H1 (cell line): ENCODE measurements at regions not wholly inside any gene's neighbourhood (a gene's known extent, or its start where the extent isn't known, plus 50 kb on each side); places are given as distances from the start of the nearest gene placed in this dataset.

Source experiments
- CTCF ChIA-PET: fragments of 300-600 bp; sonication (Branson Sonifier 250); formaldehyde crosslinking; loops from one replicate; lab custom pipeline; 2021; ENCODE audit not compliant: partially characterized antibody; lab: Charles Lee
- POLR2A ChIA-PET: fragments of 300-600 bp; sonication (Branson Sonifier 250); formaldehyde crosslinking; loops from one replicate; lab custom pipeline; 2021; ENCODE audit warnings: inconsistent platforms; ENCODE audit not compliant: partially characterized antibody; lab: Charles Lee
- DNase-seq, 2 experiments: peaks; one replicate each; pipeline versions ENCODE4 v3.0.0 to v3.0.0-alpha.2; 2010 to 2022; ENCODE audit warnings: low spot score in 2 of 2, low read depth in 1 of 2, mixed read lengths in 1 of 2
- FAIRE-seq: peaks from 2 replicates; lab custom pipeline; 2011; peaks lifted over from hg19 to GRCh38; lab: Jason Lieb, UNC
- H2AFZ ChIP-seq: 2 replicates; pipeline ENCODE4 v1.8.1; 2012; ENCODE audit warnings: low read length, inconsistent platforms
- H2AK5ac ChIP-seq: 2 replicates; pipeline ENCODE4 v1.6.1; 2013; ENCODE audit warnings: low read depth, low read length
- H2BK120ac ChIP-seq: replicated peaks from 2 replicates; pipeline ENCODE3; 2013; ENCODE audit warnings: low read depth, low read length, inconsistent platforms
- H2BK12ac ChIP-seq: 2 replicates; pipeline ENCODE4 v1.6.1; 2013; ENCODE audit warnings: low read depth, low read length
- H2BK15ac ChIP-seq: 2 replicates; pipeline ENCODE4 v1.6.1; 2013; ENCODE audit warnings: low read length
- H2BK20ac ChIP-seq: 2 replicates; pipeline ENCODE4 v1.6.1; 2013; ENCODE audit warnings: low read length
- H2BK5ac ChIP-seq: 2 replicates; pipeline ENCODE4 v1.6.1; 2013; ENCODE audit warnings: low read depth, low read length
- H3K14ac ChIP-seq: 2 replicates; pipeline ENCODE4 v1.6.1; 2013; ENCODE audit warnings: inconsistent platforms; ENCODE audit not compliant: insufficient read length
- H3K18ac ChIP-seq: 2 replicates; pipeline ENCODE4 v1.6.1; 2013; ENCODE audit warnings: low read length; ENCODE audit errors: extremely low read depth
- H3K23ac ChIP-seq: 2 replicates; pipeline ENCODE4 v1.6.1; 2013; ENCODE audit warnings: inconsistent platforms; ENCODE audit not compliant: insufficient read length
- H3K23me2 ChIP-seq: 2 replicates; pipeline ENCODE4 v1.6.1; 2013; ENCODE audit warnings: low read depth, low read length
- H3K27ac ChIP-seq: 2 replicates; pipeline ENCODE4 v1.6.1; 2011; ENCODE audit warnings: low read depth, low read length, inconsistent platforms
- H3K27me3 ChIP-seq, 4 experiments: replicated peaks in 1 of 4; 1 replicate in 1 of 4; 2 replicates in 3 of 4; pipeline versions ENCODE4 v1.6.1 to v1.8.1; 2011 to 2013; ENCODE audit warnings: low read length in 3 of 4, mild to moderate bottlenecking in 3 of 4, inconsistent platforms in 2 of 4, mixed read lengths in 2 of 4, moderate library complexity in 1 of 4; ENCODE audit not compliant: control insufficient read depth in 3 of 4, insufficient read depth in 3 of 4; ENCODE audit errors: extremely low read depth in 1 of 4
- H3K36me3 ChIP-seq, 4 experiments: 2 replicates each; pipeline versions ENCODE4 v1.6.1 to v1.8.1; 2011 to 2013; ENCODE audit warnings: mild to moderate bottlenecking in 4 of 4, low read length in 3 of 4, moderate library complexity in 2 of 4, control low read depth in 1 of 4, inconsistent platforms in 1 of 4; ENCODE audit not compliant: insufficient read depth in 4 of 4, control insufficient read depth in 2 of 4
- H3K4ac ChIP-seq: replicated peaks from 2 replicates; pipeline ENCODE3; 2013; ENCODE audit warnings: low read length, low read depth, mixed read lengths, inconsistent platforms; ENCODE audit not compliant: insufficient read length
- H3K4me1 ChIP-seq, 4 experiments: replicated peaks in 1 of 4; 1 replicate in 1 of 4; 2 replicates in 3 of 4; pipeline versions ENCODE4 v1.6.1 to v1.8.1; 2011 to 2013; ENCODE audit warnings: low read length in 3 of 4, inconsistent platforms in 2 of 4, mixed read lengths in 1 of 4; ENCODE audit not compliant: insufficient read depth in 4 of 4, control insufficient read depth in 3 of 4
- H3K4me2 ChIP-seq, 2 experiments: 2 replicates each; pipeline versions ENCODE4 v1.6.1 to v1.8.1; 2011 to 2013; ENCODE audit warnings: low read depth in 2 of 2, low read length in 2 of 2, control low read depth in 1 of 2, inconsistent platforms in 1 of 2, mild to moderate bottlenecking in 1 of 2; ENCODE audit not compliant: insufficient read depth in 1 of 2
- H3K4me3 ChIP-seq, 4 experiments: fragments of 200-600, 300-600 bp in 1 of 4; sonication (generic), shearing (Covaris generic), sonication (Bioruptor Twin) in 1 of 4; 2 replicates each; pipeline versions ENCODE4 v1.5.1 to v1.8.1; 2011 to 2016; ENCODE audit warnings: low read length in 4 of 4, low read depth in 3 of 4, control low read depth in 2 of 4, inconsistent platforms in 2 of 4, mild to moderate bottlenecking in 2 of 4, mixed read lengths in 1 of 4, moderate library complexity in 1 of 4; ENCODE audit not compliant: insufficient read depth in 2 of 4; ENCODE audit errors: extremely low read depth in 1 of 4
- H3K56ac ChIP-seq: replicated peaks from 2 replicates; pipeline ENCODE3; 2013; ENCODE audit warnings: low read depth, mild to moderate bottlenecking, mixed read lengths, low read length, inconsistent platforms; ENCODE audit not compliant: insufficient read length
- H3K79me1 ChIP-seq: 2 replicates; pipeline ENCODE4 v1.6.1; 2013; ENCODE audit warnings: low read depth, low read length, control low read depth
- H3K79me2 ChIP-seq, 2 experiments: 2 replicates each; pipeline versions ENCODE4 v1.6.1 to v1.8.1; 2012 to 2013; ENCODE audit warnings: low read length in 2 of 2, mild to moderate bottlenecking in 2 of 2, inconsistent platforms in 1 of 2; ENCODE audit not compliant: insufficient read depth in 2 of 2, control insufficient read depth in 1 of 2
- H3K9ac ChIP-seq, 4 experiments: replicated peaks in 1 of 4; 1 replicate in 1 of 4; 2 replicates in 3 of 4; pipeline versions ENCODE4 v1.6.1 to v1.8.1; 2011 to 2013; ENCODE audit warnings: low read depth in 3 of 4, low read length in 3 of 4, control low read depth in 2 of 4, mild to moderate bottlenecking in 2 of 4, moderate library complexity in 2 of 4, inconsistent platforms in 1 of 4; ENCODE audit errors: extremely low read depth in 1 of 4
- H3K9me3 ChIP-seq, 2 experiments: 2 replicates each; pipeline versions ENCODE4 v1.6.1 to v1.8.1; 2012 to 2013; ENCODE audit warnings: mild to moderate bottlenecking in 2 of 2, moderate library complexity in 2 of 2, control low read depth in 1 of 2, inconsistent platforms in 1 of 2, low read depth in 1 of 2, low read length in 1 of 2, mixed read lengths in 1 of 2; ENCODE audit not compliant: insufficient read depth in 2 of 2
- H4K20me1 ChIP-seq, 2 experiments: replicated peaks in 1 of 2; 2 replicates each; pipeline versions ENCODE3 to v1.8.1; 2011 to 2013; ENCODE audit warnings: inconsistent platforms in 2 of 2, low read length in 2 of 2, mild to moderate bottlenecking in 1 of 2; ENCODE audit not compliant: insufficient read depth in 2 of 2, control insufficient read depth in 1 of 2
- H4K5ac ChIP-seq: 2 replicates; pipeline ENCODE4 v1.6.1; 2013; ENCODE audit warnings: low read length, low read depth, mixed read lengths, inconsistent platforms; ENCODE audit not compliant: insufficient read length
- H4K8ac ChIP-seq: 2 replicates; pipeline ENCODE4 v1.8.0; 2013; ENCODE audit warnings: mild to moderate bottlenecking, moderate library complexity, low read length, inconsistent platforms; ENCODE audit not compliant: insufficient read depth; ENCODE audit errors: extremely low read depth
- H4K91ac ChIP-seq: replicated peaks from 2 replicates; pipeline ENCODE3; 2013; ENCODE audit warnings: low read length, mixed read lengths, inconsistent platforms; ENCODE audit not compliant: insufficient read length
- CBX8 ChIP-seq: fragments of 300-800, 300-1000 bp; sonication (generic); IDR thresholded peaks from 2 replicates; pipeline ENCODE4 v1.7.1; 2016; ENCODE audit warnings: low read depth, low read length, borderline replicate concordance
- CHD1 ChIP-seq: IDR thresholded peaks from 2 replicates; pipeline ENCODE4 v1.6.1; 2012; ENCODE audit warnings: low read depth, low read length, improper control_type of control experiment
- EGR1 ChIP-seq: IDR thresholded peaks from 2 replicates; pipeline ENCODE4 v1.6.1; 2011; ENCODE audit warnings: low read depth, low read length, borderline replicate concordance
- POLR2AphosphoS5 ChIP-seq: IDR thresholded peaks from 2 replicates; pipeline ENCODE4 v1.6.1; 2011; ENCODE audit warnings: low read depth, low read length
- TAF7 ChIP-seq: optimal IDR thresholded peaks from 2 replicates; pipeline ENCODE3; 2011; ENCODE audit warnings: low read depth, mild to moderate bottlenecking, inconsistent platforms, low read length, moderate library complexity, borderline replicate concordance
- WGBS, 2 experiments: shearing (Covaris generic) in 1 of 2; methylation state at CpG; one replicate each; pipeline versions ENCODE4 v1.1.6 to v1.1.7; 2013 to 2015; ENCODE audit warnings: low lambda C conversion rate in 2 of 2, mixed read lengths in 2 of 2, inconsistent platforms in 1 of 2, low coverage in 1 of 2, missing lambda C conversion rate in 1 of 2; ENCODE audit not compliant: insufficient replicate concordance in 2 of 2, insufficient coverage in 1 of 2, insufficient read length in 1 of 2; ENCODE audit errors: extremely low coverage in 1 of 2, missing lambda C conversion rate in 1 of 2; 5-methylcytosine and 5-hydroxymethylcytosine counted together

DNA sequence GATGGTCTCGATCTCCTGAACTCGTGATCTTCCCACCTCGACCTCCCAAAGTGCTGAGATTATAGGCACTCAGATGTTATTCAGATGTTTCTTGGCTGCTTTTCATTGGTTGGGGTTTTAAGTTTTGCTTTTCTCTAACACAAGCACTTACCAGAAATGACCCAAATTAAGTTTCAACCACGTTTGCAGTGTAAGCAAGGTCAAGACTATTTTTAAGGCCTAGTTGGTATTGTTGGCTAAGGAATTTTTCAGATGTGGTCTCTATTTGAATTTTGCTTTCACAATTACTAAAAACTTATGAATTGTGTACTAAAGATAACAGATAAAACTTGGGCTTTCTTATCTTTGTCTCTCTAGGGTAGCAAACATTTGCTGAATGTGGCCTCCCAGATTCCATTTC lies 1756.9 kb upstream of the TENM3 start:
- H3K79me1 ChIP-seq = no peaks in the 10 kb centered on the region
- H2AFZ ChIP-seq = peak overlapping the region; percentile 12; the same call in 1 of the 2 replicates
- 100% methylated on average over 4 of the region's 4 CpGs; no CpG with 5 or more reads in 1 of the 2 experiments for WGBS, 2 experiments
- FAIRE-seq (no peak), DNase-seq (no peak)
- no peaks in the 10 kb centered on the region for H4K20me1 ChIP-seq
- H4K91ac ChIP-seq = no peak overlapping the region
- H3K23ac ChIP-seq = no peak overlapping the region
- TF ChIP-seq CHD1 (no peak), TAF7 (no peak), CBX8 (no peak), POLR2AphosphoS5 (no peak), EGR1 (no peak)
- TF ChIP-seq, all 59 proteins: peak for 0
- H3K9me3 ChIP-seq = no peaks in the 10 kb centered on the region; a peak in 1 of 4 replicates
- H3K27me3 ChIP-seq = no peaks in the 10 kb centered on the region
- no peaks in the 10 kb centered on the region for H3K79me2 ChIP-seq
- H3K36me3 ChIP-seq = no peaks in the 10 kb centered on the region
- H2BK5ac ChIP-seq = no peak overlapping the region
- H3K23me2 ChIP-seq = no peaks in the 10 kb centered on the region
- H2BK20ac ChIP-seq = no peak overlapping the region
- ChIA-PET CTCF (no interaction called here), POLR2A (no interaction called here)
- no peak overlapping the region for H2BK12ac ChIP-seq
- no peak overlapping the region for H3K18ac ChIP-seq
- no peak overlapping the region for H3K4me3 ChIP-seq
- no peak overlapping the region for H3K56ac ChIP-seq
- H3K4me1 ChIP-seq = peaks cover 0 to 2% (median 0%) of the 10 kb centered on the region in 4 experiments; a peak in 1 of 7 replicates
- H3K27ac ChIP-seq = no peak overlapping the region
- H3K9ac ChIP-seq = no peak overlapping the region
- no peak overlapping the region for H2BK15ac ChIP-seq
- H3K4ac ChIP-seq = no peak overlapping the region
- no peak overlapping the region for H3K4me2 ChIP-seq
- H2BK120ac ChIP-seq = no peak overlapping the region
- no peak overlapping the region for H4K8ac ChIP-seq
- no peak overlapping the region for H3K14ac ChIP-seq
- no peak overlapping the region for H4K5ac ChIP-seq
- H2AK5ac ChIP-seq = no peak overlapping the region
